ENCODE measurements at regions not wholly inside any gene's neighbourhood (a gene's known extent, or its start where the extent isn't known, plus 50 kb on each side); places are given as distances from the start of the nearest gene placed in this dataset.

- intact Hi-C loops (cut with micrococcal nuclease): no loop called here
These were observed 127.5 kb upstream of the CDH13 start for GRCh38 chr16:82499302-82499701.

GRCh38 chr16:82497139-82497538 is 129.6 kb upstream of the CDH13 start:
- intact Hi-C loops (cut with micrococcal nuclease): no loop called here

- intact Hi-C loops (cut with micrococcal nuclease): no loop called here
These were observed 138.3 kb upstream of the CDH13 start for GRCh38 chr16:82488460-82488859.

GRCh38 chr16:82481455-82481854 is 145.3 kb upstream of the CDH13 start:
- intact Hi-C loops (cut with micrococcal nuclease): no loop called here

GRCh38 chr16:82476786-82477185 is 150.0 kb upstream of the CDH13 start:
- intact Hi-C loops (cut with micrococcal nuclease): no loop called here

GRCh38 chr16:82470620-82471152 is 156.1 kb upstream of the CDH13 start:
- intact Hi-C loops (cut with micrococcal nuclease): no loop called here

GRCh38 chr16:82470016-82470415 is 156.8 kb upstream of the CDH13 start:
- intact Hi-C loops (cut with micrococcal nuclease): no loop called here

GRCh38 chr16:82464187-82464586 is 162.6 kb upstream of the CDH13 start:
- intact Hi-C loops (cut with micrococcal nuclease): no loop called here

- intact Hi-C loops (cut with micrococcal nuclease): no loop called here
These were observed 166.0 kb upstream of the CDH13 start for GRCh38 chr16:82460766-82461165.

- intact Hi-C loops (cut with micrococcal nuclease): no loop called here
These were observed 167.1 kb upstream of the CDH13 start for GRCh38 chr16:82459580-82460256.

- intact Hi-C loops (cut with micrococcal nuclease): loop anchor here (1.0 kb wide), 2 partner anchors 193 to 759 kb away; no protein-coding TSS in a partner anchor
These were observed 170.1 kb upstream of the CDH13 start for GRCh38 chr16:82456683-82457082.

- intact Hi-C loops (cut with micrococcal nuclease): no loop called here
These were observed 172.2 kb upstream of the CDH13 start for GRCh38 chr16:82454566-82454965.

- intact Hi-C loops (cut with micrococcal nuclease): no loop called here
These were observed 172.6 kb upstream of the CDH13 start for GRCh38 chr16:82454152-82454551.

GRCh38 chr16:82452004-82452756 is 174.6 kb upstream of the CDH13 start:
- intact Hi-C loops (cut with micrococcal nuclease): no loop called here

- intact Hi-C loops (cut with micrococcal nuclease): no loop called here
These were observed 175.3 kb upstream of the CDH13 start for GRCh38 chr16:82451449-82451848.

GRCh38 chr16:82440336-82440735 is 186.4 kb upstream of the CDH13 start:
- intact Hi-C loops (cut with micrococcal nuclease): no loop called here

- intact Hi-C loops (cut with micrococcal nuclease): no loop called here
These were observed 187.0 kb upstream of the CDH13 start for GRCh38 chr16:82439678-82440293.

GRCh38 chr16:82433042-82433441 is 193.7 kb upstream of the CDH13 start:
- intact Hi-C loops (cut with micrococcal nuclease): no loop called here

GRCh38 chr16:82432261-82432660 is 194.5 kb upstream of the CDH13 start:
- intact Hi-C loops (cut with micrococcal nuclease): no loop called here

- intact Hi-C loops (cut with micrococcal nuclease): no loop called here
These were observed 201.1 kb upstream of the CDH13 start for GRCh38 chr16:82425661-82426060.

GRCh38 chr16:82421851-82422250 is 204.9 kb upstream of the CDH13 start:
- intact Hi-C loops (cut with micrococcal nuclease): no loop called here

- intact Hi-C loops (cut with micrococcal nuclease): no loop called here
These were observed 207.4 kb upstream of the CDH13 start for GRCh38 chr16:82419332-82419731.
